ENCODE measurements at regions not wholly inside any gene's neighbourhood (a gene's known extent, or its start where the extent isn't known, plus 50 kb on each side); places are given as distances from the start of the nearest gene placed in this dataset.

DNA sequence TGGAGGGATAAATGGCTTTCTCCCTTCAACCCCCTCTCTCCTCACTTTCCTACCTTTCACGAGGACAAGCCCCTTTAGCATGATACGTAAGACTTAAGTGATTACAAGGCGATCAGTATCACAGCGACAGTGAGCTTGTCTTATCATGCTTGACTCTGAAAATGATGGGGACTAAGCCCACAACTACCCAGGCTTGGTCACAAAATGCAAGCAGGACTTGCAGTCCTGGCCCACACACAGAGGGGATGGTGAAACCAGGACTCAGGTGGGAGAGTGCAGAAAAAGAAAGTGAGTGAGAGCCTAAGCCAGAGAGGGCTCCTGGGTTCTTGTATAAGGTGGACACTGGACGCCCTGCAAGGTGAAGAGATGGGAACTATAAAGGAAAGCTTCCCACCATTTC is 95.7 kb upstream of the ARL4C start:
- FAIRE-seq: no peak

DNA sequence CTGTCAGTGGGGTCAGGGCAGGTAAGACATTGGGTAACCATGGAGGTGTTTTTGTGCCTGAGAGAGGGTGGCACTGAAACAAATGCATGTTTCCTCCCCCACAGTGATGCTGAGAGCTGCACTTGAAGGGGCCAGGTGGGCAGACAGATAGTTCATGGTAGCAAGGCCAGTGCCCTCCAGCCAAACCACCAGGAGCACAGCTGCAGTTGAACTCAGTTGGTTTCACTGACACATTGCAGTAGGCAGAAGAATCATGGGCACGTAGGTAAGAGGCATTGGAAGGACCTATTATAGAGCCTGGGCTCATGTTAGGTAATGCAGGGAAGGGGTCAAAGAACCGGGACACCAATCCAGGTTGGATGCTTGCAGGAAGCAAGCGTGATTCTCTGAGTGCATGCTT is 93.2 kb upstream of the ARL4C start:
- Histone ChIP-seq H4K20me1 (ENCODE audit: control insufficient read depth, extremely low read depth, insufficient read depth, low read length) (no peaks in the 10 kb centered on the region), H3K79me2 (ENCODE audit: control insufficient read depth, insufficient read depth, low read length) (no peaks in the 10 kb centered on the region), H3K9ac (ENCODE audit: control insufficient read depth, extremely low read depth, insufficient read depth, low read length) (no peak overlapping the region), H3K27ac (ENCODE audit: control insufficient read depth, insufficient read depth, low read length) (no peak overlapping the region), H2AFZ (ENCODE audit: control insufficient read depth, low read length) (no peak overlapping the region), H3K9me1 (ENCODE audit: control insufficient read depth, extremely low read depth, insufficient read depth, low read length) (no peaks in the 10 kb centered on the region), H3K9me3 (ENCODE audit: control insufficient read depth, low read depth, low read length) (no peaks in the 10 kb centered on the region), H3K4me3 (ENCODE audit: control insufficient read depth in 2 of 3, extremely low read depth in 1 of 3, insufficient read depth in 2 of 3, low read depth in 1 of 3, low read length in 3 of 3) (no peak overlapping the region), H3K27me3 (ENCODE audit: control insufficient read depth, extremely low read depth, insufficient read depth, low read length) (no peaks in the 10 kb centered on the region), H3K36me3 (ENCODE audit: control insufficient read depth in 2 of 2, extremely low read depth in 1 of 2, insufficient read depth in 2 of 2, low read length in 2 of 2) (no peaks in the 10 kb centered on the region), H3K4me1 (ENCODE audit: control insufficient read depth, extremely low read depth, insufficient read depth, low read length) (no peaks in the 10 kb centered on the region), H3K4me2 (ENCODE audit: control insufficient read depth, extremely low read depth, insufficient read depth, low read depth, low read length) (no peak overlapping the region)
- TF ChIP-seq EZH2 (IDR thresholded peaks at IDR 0.05; ENCODE audit: low read length) (no peak), CTCF (optimal IDR thresholded peaks at IDR 0.05 in 1 of 3, IDR thresholded peaks at IDR 0.05 in 1 of 3, conservative IDR thresholded peaks at IDR 0.05 in 1 of 3; ENCODE audit: extremely low read depth in 1 of 3, insufficient read depth in 2 of 3, low read length in 3 of 3) (no peak)
- dilution Hi-C loops (cut with MboI; ENCODE audit: extremely low pct_ligation_motif_present, low sequenced_read_pairs): no loop called here
- FAIRE-seq: no peak
- no peak for DNase-seq (ENCODE audit: low read depth, low spot score)

More for the DNA sequence above, 95.7 kb upstream of the ARL4C start:
- Histone ChIP-seq H3K27me3 (ENCODE audit: control insufficient read depth, extremely low read depth, insufficient read depth, low read length) (no peaks in the 10 kb centered on the region), H3K27ac (ENCODE audit: control insufficient read depth, insufficient read depth, low read length) (no peak overlapping the region), H3K4me3 (ENCODE audit: control insufficient read depth in 2 of 3, extremely low read depth in 1 of 3, insufficient read depth in 2 of 3, low read depth in 1 of 3, low read length in 3 of 3) (no peak overlapping the region), H4K20me1 (ENCODE audit: control insufficient read depth, extremely low read depth, insufficient read depth, low read length) (no peaks in the 10 kb centered on the region), H3K9ac (ENCODE audit: control insufficient read depth, extremely low read depth, insufficient read depth, low read length) (no peak overlapping the region), H3K9me3 (ENCODE audit: control insufficient read depth, low read depth, low read length) (no peaks in the 10 kb centered on the region), H3K36me3 (ENCODE audit: control insufficient read depth in 2 of 2, extremely low read depth in 1 of 2, insufficient read depth in 2 of 2, low read length in 2 of 2) (no peaks in the 10 kb centered on the region), H3K4me2 (ENCODE audit: control insufficient read depth, extremely low read depth, insufficient read depth, low read depth, low read length) (no peak overlapping the region), H2AFZ (ENCODE audit: control insufficient read depth, low read length) (no peak overlapping the region), H3K4me1 (ENCODE audit: control insufficient read depth, extremely low read depth, insufficient read depth, low read length) (no peaks in the 10 kb centered on the region), H3K79me2 (ENCODE audit: control insufficient read depth, insufficient read depth, low read length) (no peaks in the 10 kb centered on the region), H3K9me1 (ENCODE audit: control insufficient read depth, extremely low read depth, insufficient read depth, low read length) (no peaks in the 10 kb centered on the region)
- dilution Hi-C loops (cut with MboI; ENCODE audit: extremely low pct_ligation_motif_present, low sequenced_read_pairs): no loop called here
- no peak for TF ChIP-seq EZH2 (IDR thresholded peaks at IDR 0.05; ENCODE audit: low read length)
- TF ChIP-seq CTCF (optimal IDR thresholded peaks at IDR 0.05 in 1 of 3, IDR thresholded peaks at IDR 0.05 in 1 of 3, conservative IDR thresholded peaks at IDR 0.05 in 1 of 3; ENCODE audit: extremely low read depth in 1 of 3, insufficient read depth in 2 of 3, low read length in 3 of 3): no peak
- no peak for DNase-seq (ENCODE audit: low read depth, low spot score)

Measured in keratinocyte (primary cell).